ENCODE measurements at regions not wholly inside any gene's neighbourhood (a gene's known extent, or its start where the extent isn't known, plus 50 kb on each side); places are given as distances from the start of the nearest gene placed in this dataset.

- no peak for TF ChIP-seq ZBTB40 (IDR thresholded peaks at IDR 0.05; ENCODE audit: borderline replicate concordance)
These were observed 484.0 kb upstream of the ZWINT start (continued) for GRCh38 chr10:56844978-56845529.

GRCh38 chr10:56836659-56837058, 475.6 kb upstream of the ZWINT start:
- FAIRE-seq = no peak

More at GRCh38 chr10:56836659-56837058, 475.6 kb upstream of the ZWINT start:
- H3K9me3 ChIP-seq (replicated peaks; ENCODE audit: control insufficient read depth, insufficient read depth, low read length) = no peaks in the 10 kb centered on the region
- ATAC-seq (peak; percentile 69), DNase-seq (ENCODE audit: low read depth, low spot score) (no peak)
- in situ Hi-C loops (cut with MboI) (no loop called here), intact Hi-C loops (cut with micrococcal nuclease; ENCODE audit: unreplicated experiment) (no loop called here)
- ChIA-PET POLR2A (no interaction called here), SMC1A (ENCODE audit: uncharacterized antibody, unreplicated experiment) (no interaction called here), RAD21 (ENCODE audit: unreplicated experiment) (no interaction called here), CTCF (no interaction called here)
- no TSS peak for BruUV-seq (replicated peaks)
- H3K4me2 ChIP-seq (ENCODE audit: control insufficient read depth, insufficient read depth) = no peak overlapping the region
- H3K4me1 ChIP-seq (ENCODE audit: control insufficient read depth, insufficient read depth, low read length) = no peaks in the 10 kb centered on the region
- no peak overlapping the region for H3K27ac ChIP-seq (ENCODE audit: control insufficient read depth, insufficient read depth)
- no peaks in the 10 kb centered on the region for H4K20me1 ChIP-seq (ENCODE audit: control insufficient read depth, insufficient read depth)
- no peaks in the 10 kb centered on the region for H3K79me2 ChIP-seq (ENCODE audit: control insufficient read depth, insufficient read depth, low read length)
- no peak overlapping the region for H2AFZ ChIP-seq (ENCODE audit: control insufficient read depth, low read depth, low read length)
- H3K9ac ChIP-seq (ENCODE audit: control insufficient read depth, insufficient read depth, low read length) = no peak overlapping the region
- H3K4me3 ChIP-seq = no peak overlapping the region
- no peaks in the 10 kb centered on the region for H3K36me3 ChIP-seq (ENCODE audit: control insufficient read depth in 2 of 2, insufficient read depth in 2 of 2, low read length in 1 of 2)
- H3K27me3 ChIP-seq (replicated peaks in 1 of 2; ENCODE audit: control insufficient read depth in 2 of 2, insufficient read depth in 2 of 2, low read length in 1 of 2) = no peaks in the 10 kb centered on the region
- TF ChIP-seq IKZF2 (IDR thresholded peaks at IDR 0.05) (no peak), SPI1 (IDR thresholded peaks at IDR 0.05; ENCODE audit: borderline replicate concordance, insufficient read depth, low read depth, low read length) (peak; percentile 66; the same call in 1 of the 2 replicates), RELA (IDR thresholded peaks at IDR 0.05; ENCODE audit: borderline replicate concordance, partially characterized antibody) (no peak), BCL3 (IDR thresholded peaks at IDR 0.05; ENCODE audit: borderline replicate concordance, insufficient read depth, low read depth, low read length, poor library complexity, severe bottlenecking) (no peak), EGR1 (IDR thresholded peaks at IDR 0.05; ENCODE audit: borderline replicate concordance in 1 of 2, low read depth in 2 of 2, low read length in 2 of 2) (no peak), ATF3 (IDR thresholded peaks at IDR 0.05; ENCODE audit: borderline replicate concordance, extremely low read depth, low read depth, low read length) (no peak)

All from GM12878 (cell line).